Midbrain (tissue), 1 donor: ENCODE measurements at regions not wholly inside any gene's neighbourhood (a gene's known extent, or its start where the extent isn't known, plus 50 kb on each side); places are given as distances from the start of the nearest gene placed in this dataset.
"Not testable (repeated sequence)": the region's sequence is repeated elsewhere in the genome, so short reads cannot be mapped to it uniquely, and the experiment has no call there.

ENCODE experiments used
- DNase-seq: peaks from one replicate; lab custom pipeline; 2025; lab: John Stamatoyannopoulos, UW

GRCh38 chr10:44278837-44279324, 106.0 kb downstream of the CXCL12 start:
- DNase-seq: no peak

DNA sequence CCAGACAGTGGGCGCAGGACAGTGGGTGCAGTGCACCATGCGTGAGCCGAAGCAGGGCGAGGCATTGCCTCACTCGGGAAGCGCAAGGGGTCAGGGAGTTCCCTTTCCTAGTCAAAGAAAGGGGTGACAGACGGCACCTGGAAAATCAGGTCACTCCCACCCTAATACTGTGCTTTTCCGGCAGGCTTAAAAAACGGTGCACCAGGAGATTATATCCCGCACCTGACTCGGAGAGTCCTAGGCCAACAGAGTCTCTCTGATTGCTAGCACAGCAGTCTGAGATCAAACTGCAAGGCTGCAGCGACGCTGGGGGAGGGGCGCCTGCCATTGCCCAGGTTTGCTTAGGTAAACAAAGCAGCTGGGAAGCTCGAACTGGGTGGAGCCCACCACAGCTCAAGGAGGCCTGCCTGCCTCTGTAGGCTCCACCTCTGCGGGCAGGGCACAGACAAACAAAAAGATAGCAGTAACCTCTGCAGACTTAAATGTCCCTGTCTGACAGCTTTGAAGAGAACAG, 116.4 kb downstream of the CXCL12 start:
- DNase-seq: not testable (repeated sequence)

- DNase-seq: no peak
Measured at GRCh38 chr10:44267007-44267406, 117.9 kb downstream of the CXCL12 start.

DNA sequence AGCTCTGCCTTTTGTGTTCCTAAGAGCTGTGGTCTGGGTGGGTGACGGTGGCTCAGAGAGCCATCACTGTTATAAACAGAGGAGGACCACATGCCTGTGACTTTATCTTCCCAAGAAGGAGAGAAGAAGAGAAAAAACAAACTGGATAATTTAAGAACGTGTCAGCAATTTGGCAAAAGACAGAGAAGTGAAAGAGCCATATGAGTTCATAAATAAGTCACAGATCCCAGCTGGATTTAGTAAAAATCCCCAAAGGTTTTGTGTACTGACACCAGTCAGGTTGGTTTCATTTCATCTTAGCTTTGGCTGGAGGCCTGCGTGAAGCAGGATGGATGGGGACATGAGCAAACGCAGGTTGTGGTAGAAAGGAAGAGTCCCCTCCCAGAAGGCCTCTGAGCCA, 120.7 kb downstream of the CXCL12 start:
- no peak for DNase-seq

GRCh38 chr10:44263771-44264170, 121.1 kb downstream of the CXCL12 start:
- DNase-seq: no peak

- DNase-seq: no peak
Measured at GRCh38 chr10:44262551-44263251, 122.2 kb downstream of the CXCL12 start.

GRCh38 chr10:44261710-44262455, 123.0 kb downstream of the CXCL12 start:
- no peak for DNase-seq

GRCh38 chr10:44261296-44261695, 123.6 kb downstream of the CXCL12 start:
- no peak for DNase-seq

- DNase-seq: no peak
Measured at GRCh38 chr10:44260286-44260928, 124.5 kb downstream of the CXCL12 start.

DNA sequence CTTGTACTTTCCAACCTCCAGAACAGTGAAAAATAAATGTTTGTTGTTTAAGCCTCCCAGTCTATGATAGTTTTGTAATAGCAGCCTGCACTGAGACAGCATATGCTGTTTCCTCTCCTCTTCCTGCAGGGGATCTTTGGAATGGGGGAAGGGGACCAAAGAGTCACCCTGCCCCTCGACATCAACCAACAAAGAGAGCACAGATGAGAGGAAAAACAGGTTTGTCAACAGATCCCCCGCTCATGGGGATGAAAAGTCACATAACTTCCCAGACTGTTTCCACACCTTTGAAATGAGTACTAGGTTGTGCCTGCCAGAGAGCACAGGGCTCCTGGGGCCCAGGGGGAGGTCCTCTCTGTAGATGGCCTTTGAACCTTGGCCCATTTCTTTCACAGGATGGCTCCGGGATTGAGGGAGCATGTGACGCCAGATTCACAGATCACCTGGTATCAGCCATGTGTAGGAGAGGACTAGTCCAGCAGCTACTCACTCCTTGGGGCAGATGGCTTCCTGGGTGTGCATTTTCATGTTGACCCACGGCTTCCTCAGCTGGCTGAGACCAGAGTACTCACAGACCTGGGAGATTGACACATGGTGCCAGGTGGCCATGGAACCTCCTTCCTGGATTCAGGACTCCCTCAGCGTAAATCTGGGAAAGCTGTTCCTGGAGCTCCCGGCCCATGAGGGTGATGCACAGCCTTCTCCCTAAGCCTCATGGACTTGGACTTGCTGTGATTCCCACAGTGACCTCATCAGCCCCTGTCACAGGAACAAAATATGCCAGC, 125.6 kb downstream of the CXCL12 start:
- DNase-seq: no peak

GRCh38 chr10:44258460-44259089, 126.3 kb downstream of the CXCL12 start:
- no peak for DNase-seq

DNA sequence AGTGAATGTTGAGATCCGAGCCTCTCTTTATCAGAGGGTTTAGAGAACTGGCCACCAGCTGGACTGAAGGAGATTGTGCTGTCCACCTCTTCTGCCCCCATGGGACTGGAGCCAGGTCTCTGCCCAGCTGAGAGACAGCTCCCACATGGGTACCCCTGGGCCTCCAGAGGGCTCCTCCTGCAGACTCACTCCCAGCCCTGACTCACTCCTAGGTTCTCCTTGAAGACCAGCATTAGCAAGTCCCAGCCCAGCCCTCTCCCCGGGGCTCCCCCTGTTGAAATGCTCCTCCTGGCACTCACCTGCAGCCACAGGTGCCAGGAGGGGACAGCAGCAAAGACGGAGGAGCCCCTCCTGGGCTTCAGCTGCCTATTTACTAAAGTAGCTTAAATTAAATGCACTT, 126.9 kb downstream of the CXCL12 start:
- DNase-seq: no peak

DNA sequence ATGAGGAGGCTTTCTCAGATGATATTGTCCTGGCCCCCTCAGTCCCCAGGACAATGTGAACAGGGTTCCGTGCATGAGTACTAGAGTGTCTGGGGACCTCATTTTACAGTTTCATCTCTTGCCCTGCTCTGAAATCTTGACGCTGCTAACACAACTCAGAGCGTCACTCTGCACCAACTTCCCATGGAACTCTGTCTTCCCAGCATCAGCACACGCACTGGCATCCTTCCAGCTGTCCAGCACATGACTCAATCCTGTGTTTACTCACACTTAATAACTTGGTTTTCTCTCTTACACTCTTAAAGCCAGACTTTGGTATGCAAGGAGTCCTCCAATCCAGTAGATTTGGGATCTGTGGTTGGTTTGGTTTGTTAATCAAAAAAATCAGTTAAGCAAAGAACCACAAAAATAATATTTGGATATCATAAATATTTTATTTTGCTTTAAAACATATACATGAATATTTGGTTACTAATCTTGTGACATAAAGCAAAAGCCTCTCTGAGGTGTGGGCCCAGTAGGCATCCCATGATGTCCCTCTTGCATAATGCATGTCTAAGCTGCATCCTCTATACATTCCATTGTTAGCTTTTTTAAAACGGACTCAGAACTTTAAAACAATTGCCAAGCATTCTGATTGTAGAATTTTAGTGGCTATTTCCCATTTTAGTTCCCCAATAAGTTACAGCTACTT, 131.0 kb downstream of the CXCL12 start:
- no peak for DNase-seq

GRCh38 chr10:44252631-44253030, 132.3 kb downstream of the CXCL12 start:
- not testable (repeated sequence) for DNase-seq

- DNase-seq: not testable (repeated sequence)
Measured at GRCh38 chr10:44249933-44250332, 135.0 kb downstream of the CXCL12 start.

DNA sequence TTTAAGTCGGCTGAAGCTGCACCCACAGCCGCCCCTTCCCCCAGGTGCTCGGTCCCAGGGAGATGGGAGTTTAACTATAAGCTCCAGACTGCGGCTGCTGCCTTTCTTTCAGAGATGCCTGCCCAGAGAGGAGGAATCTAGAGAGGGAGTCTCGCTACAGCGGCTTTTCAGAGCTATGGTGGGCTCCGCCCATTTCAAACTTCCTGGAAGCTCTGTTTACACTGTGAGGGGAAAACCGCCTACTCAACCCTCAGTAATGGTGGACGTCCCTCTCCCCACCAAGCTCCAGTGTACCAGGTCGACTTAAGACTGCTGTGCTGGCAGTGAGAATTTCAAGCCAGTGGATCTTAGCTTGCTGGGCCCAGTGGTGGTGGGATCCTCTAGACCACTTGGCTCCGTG, 135.4 kb downstream of the CXCL12 start:
- DNase-seq: no peak

DNA sequence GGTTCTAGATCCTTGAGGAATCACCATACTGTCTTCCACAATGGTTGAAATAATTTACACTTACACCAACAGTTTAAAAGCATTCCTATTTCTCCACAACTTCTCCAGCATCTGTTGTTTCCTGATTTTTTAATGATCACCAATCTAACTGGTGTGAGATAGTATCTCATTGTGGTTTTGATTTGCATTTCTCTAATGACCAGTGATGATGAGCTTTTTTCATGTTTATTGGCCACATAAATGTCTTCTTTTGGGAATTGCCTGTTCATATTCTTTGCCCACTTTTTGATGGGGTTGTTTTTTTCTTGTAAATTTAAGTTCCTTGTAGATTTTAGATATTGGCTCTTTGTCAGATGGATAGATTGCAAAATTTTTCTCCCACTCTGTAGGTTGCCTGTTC, 138.2 kb downstream of the CXCL12 start:
- not testable (repeated sequence) for DNase-seq

DNA sequence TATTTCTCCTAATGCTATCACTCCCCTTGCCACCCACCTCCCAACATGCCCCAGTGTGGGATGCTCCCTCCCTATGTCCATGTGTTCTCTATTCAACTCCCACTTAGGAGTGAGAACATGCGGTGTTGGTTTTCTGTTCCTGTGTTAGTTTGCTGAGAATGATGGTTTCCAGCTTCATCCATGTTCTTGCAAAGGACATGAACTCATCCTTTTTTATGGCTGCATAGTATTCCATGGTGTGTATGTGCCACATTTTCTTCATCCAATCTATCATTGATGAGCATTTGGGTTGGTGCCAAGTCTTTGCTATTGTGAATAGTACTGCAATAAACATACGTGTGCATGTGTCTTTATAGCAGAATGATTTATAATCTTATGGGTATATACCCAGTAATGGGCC, 138.6 kb downstream of the CXCL12 start:
- DNase-seq: not testable (repeated sequence)

- no peak for DNase-seq
Measured at GRCh38 chr10:44245601-44245938, 139.3 kb downstream of the CXCL12 start.

DNA sequence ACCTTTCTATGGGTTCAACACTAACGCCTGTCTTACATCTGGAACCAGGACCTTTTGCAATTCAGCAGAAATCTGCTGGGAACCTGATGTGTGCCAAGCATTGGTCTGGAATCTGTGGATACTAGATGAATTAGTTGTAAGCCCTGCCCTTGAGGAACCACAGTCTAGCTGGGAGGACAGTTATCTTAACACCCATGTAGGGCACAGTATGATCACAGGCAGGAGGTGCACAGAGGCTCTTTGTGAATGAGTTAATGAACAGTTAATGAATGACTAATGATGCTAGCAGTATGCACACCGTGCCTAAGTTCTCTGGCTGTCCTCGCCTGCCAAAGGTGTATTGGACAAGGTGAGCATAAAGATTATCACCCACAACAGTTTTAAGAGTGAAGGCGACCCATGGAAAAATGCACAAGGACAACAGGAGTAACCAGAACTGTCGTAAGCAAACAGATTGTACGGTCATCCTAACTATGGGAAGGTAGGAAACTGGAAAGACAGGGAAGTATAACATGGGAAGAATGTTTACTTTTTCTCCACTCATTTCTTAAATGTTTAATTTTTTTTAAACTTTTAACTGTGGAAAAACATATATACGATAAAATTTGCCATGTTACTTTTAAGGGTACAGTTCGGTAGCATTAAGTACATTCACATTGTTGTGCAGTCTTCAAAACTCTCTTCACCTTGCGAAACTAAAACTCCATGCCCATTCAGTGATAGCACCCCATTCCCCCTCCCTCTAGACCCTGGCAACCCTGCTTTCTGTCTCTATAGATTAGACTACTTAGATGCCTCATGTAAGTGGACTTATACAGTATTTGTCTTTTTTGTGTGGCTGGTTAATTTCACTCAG, 139.9 kb downstream of the CXCL12 start:
- no peak for DNase-seq
